Prostate gland (tissue), 2 donors: ENCODE measurements at regions not wholly inside any gene's neighbourhood (a gene's known extent, or its start where the extent isn't known, plus 50 kb on each side); places are given as distances from the start of the nearest gene placed in this dataset.

ENCODE experiments used
- CTCF ChIP-seq, 4 experiments: fragments of 200-600 bp in 2 of 4; fragments of 450-650 bp in 2 of 4; sonication (generic) in 2 of 4; IDR thresholded peaks; 1 replicate in 3 of 4; 2 replicates in 1 of 4; pipeline ENCODE4 v1.5.1; 2016 to 2019; ENCODE audit warnings: antibody characterized with exemption in 4 of 4, mild to moderate bottlenecking in 2 of 4, moderate library complexity in 2 of 4
- POLR2A ChIP-seq: fragments of 450-650 bp; IDR thresholded peaks from one replicate; pipeline ENCODE4 v1.6.1; 2016; ENCODE audit warnings: antibody characterized with exemption, mild to moderate bottlenecking

DNA sequence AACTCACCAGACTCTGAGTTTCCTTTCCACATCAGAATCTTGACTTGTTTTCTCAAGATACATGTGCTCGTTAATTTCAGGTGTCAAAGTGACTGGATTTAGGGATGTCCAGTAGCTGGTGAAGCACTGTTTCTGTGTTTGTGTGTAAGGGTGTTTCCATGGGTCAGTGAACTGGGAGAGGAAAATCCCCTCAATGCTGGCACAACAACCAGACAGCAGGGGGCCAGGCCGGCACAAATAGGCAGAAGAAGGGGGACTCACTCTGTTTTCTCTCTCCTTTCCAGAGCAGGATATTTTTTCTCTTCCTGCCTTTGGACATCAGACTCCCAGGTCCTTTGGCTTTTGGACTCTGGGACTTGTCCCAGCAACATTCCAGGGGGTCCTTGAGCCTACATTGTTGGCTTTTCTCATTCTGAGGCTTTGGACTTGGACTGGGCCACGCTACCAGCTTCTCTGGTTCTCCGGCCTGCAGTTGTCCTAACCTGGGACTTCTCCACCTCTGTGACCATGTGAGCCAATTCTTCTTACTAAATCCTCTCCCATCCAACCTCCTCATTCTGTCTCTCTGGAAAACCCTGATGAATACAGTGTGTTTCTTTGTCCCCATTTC, 144.0 kb downstream of the CAAP1 start:
- no peak for TF ChIP-seq CTCF (IDR thresholded peaks at IDR 0.05)
- TF ChIP-seq POLR2A = no peak
